GM18867 (cell line): ENCODE measurements at regions not wholly inside any gene's neighbourhood (a gene's known extent, or its start where the extent isn't known, plus 50 kb on each side); places are given as distances from the start of the nearest gene placed in this dataset.

Experiments
- ATAC-seq: cut with Tn5 transposase; IDR thresholded peaks from one replicate; pipeline ENCODE4 v1.9.1; 2021; ENCODE audit warnings: mild to moderate bottlenecking, moderate library complexity; ENCODE audit not compliant: unreplicated experiment

DNA sequence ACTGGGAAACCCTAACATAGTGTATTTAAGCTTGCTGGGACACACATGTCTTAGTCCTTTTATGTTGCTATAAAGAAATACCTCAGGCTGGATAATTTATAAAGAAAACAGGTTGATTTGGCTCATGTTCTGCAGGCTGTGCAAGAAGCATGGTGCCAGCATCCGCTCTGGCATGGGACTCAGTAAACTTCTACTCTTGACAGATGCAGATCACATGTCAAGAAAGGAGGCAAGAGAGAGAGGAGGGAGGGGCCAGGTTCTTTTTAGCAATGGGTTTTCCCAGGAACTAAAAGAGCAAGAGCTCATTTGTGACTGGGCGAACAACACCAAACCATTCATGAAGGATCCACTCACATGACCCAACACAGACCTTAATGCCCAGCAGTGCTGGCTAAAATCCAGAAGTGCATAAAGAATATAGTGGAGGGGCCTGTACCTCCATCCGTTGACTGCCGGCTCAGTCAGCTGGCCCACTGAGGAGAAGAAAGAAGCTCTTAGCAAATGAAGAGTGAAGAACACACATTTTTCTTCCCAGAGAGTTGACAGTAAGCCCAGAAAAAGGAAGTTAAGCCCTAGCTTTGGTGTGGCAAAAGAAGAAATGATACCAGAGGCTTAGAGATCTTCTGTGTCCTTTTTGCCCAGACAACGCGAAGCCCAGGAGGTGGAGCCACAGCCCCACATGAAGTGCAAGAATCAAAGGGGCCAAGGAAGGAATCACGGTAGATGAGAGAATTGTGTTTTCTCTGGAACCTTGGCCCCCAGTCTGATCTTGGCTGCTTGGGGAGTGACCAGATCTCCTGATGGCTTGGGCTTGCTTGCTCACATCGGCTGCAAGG, 183.5 kb upstream of the FAM98A start:
- no peak for ATAC-seq

DNA sequence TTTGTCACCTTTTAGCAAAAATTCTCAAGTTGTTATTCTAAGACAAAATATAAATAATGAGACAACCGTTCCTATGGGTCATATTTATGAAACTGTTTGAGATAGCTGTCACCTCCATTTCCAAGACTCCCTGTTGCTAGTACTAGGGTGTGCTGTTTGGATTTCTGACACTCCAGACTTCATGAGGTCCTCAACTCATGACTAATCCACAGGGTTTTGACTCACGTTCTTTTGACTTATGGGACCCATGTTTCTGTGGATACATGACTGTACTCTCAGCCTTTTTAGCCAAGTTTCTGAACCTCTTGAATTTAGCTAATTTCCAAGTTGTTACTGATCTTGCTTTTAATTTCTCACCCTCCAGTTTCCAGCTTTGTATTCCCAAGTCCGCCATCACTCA, 178.7 kb upstream of the FAM98A start:
- ATAC-seq, result no peak

DNA sequence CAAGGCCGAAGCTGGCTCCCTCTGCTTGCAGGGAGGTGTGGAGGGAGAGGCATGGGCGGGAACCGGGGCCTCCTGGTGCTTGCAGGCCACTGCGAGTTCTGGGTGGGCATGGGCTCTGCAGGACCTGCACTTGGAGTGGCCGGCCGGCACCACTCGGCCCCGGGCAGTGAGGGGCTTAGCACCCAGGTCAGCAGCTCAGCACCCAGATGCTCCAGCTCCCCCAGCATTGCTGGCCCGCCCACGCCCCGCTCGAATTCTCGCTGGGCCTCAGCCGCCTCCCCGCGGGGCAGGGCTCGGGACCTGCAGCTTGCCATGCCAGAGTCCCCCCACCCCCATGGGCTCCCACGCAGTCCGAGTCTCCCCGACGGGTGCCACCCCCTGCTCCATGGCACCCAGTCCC, 176.2 kb upstream of the FAM98A start:
- ATAC-seq, result no peak

DNA sequence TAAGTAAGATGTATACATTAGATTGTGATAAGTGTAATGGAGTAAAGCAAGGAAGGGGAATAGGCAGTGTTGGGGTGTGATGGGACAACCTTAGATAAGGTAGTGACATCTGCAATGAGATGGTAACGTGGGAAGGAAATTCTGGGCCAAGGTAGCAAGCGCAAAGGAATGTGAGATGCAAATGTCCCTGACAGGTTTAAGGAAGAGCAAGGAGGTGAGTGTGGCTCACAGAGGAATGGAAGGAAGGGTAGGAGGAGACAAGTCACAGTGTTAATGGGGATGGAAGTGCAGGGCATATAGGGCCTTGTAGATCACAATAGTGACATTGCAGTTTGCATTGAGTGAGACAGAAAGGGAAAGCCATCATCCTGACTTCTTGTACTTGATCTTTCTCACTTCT, 170.9 kb upstream of the FAM98A start:
- ATAC-seq, result no peak

DNA sequence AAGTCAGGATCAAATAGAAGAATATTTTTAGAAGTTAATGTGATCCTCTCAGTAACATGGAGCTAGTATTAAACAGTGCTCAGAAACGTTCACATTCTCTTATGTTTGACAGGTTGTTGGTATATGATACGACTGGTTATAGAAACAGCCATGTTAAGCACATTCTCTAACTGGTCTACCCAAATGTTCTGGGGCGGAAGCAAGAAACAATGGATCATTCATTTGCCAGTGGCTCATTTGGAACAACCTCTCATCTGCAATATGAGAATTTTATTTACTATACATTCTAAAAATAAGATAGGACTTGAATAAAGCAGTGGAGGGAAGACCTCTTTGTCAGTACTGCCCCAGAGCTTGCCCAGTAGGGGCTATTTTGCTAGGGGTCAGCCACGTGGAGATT, 167.1 kb upstream of the FAM98A start:
- no peak for ATAC-seq

DNA sequence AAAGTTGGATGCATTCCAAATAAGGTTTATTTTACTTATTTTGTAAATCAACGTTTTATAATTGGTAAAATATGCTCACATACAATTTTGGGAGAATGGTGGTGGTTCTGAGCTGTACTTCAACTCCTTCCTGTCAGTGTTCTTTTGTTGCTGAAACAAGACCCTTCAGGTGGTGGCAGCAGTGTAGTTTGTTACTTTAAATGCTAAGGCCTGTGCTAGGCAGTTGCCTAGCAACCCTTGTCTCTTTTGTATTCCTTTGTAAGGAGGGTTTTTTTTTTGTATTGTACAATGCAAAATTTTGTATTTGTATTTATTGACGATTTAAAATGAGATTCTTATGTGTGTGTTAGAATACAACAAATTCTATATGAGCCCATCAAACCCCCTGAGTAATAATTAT, 166.0 kb upstream of the FAM98A start:
- ATAC-seq, result no peak

DNA sequence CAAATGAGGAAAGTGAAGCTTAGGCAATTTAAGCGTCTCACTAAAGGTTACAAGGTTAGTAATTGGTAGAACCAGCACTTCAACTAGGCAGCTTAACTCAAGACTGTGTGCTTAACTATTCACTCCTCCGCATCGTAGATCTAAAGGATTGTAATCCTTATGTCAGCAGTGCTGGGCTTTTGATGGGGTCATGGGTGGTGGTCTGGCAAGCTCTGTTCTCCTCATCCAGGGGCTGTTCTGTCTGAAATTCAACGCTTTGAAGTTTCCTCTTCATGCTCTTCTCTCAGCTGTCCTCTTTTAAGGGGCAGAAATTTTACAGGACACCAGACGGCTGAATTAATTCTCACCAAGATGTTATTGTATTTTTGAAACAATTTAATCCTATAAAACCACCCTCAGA, 165.5 kb upstream of the FAM98A start:
- ATAC-seq, result no peak

DNA sequence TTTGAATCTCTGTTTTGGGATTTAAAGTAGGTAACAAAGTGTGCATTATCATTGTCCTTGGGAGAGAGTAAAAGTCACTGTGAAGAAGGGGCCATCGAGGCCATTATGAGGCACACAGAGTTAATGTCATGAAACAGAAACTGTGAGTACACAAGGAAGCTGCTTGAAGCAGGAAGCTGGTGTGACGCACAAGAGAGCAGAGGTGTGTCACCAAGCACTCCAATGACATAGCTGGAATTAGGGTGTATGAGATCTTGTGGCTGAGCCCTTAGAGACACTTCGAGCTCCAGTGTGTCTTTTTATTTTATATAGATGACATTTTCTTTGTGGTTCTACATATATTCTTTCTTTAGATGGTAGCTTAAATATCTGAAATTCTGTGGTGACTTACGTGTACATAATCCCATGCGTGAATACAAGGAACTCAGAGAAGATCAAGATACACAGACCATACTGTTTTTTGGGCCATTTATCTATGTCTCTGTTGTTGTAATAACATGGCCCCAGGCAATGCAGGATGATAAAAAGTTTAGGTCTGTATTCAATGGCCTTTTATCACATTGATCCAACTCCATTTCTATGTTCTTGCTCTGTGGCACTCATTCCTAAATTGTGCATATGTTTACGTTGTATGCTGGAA, 164.7 kb upstream of the FAM98A start:
- ATAC-seq, result no peak

DNA sequence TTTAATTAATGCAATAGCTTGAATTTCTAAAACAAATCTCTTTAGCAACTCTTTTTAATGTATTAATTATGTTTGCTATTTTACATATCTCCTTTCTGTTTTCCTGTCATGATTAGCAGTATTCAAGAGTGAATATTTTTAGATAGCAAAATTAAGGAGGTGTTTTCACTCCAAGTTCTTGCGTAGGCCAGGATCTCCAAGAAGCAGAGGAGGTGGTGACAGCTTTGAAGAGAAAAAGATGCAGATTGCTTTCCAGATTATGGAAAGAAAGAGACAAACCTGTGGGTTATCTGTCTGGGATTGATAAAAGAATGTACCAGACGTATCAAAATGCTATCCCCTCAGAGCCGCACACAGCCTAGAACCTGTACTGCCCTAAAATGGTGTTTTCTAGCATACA, 163.5 kb upstream of the FAM98A start:
- no peak for ATAC-seq

DNA sequence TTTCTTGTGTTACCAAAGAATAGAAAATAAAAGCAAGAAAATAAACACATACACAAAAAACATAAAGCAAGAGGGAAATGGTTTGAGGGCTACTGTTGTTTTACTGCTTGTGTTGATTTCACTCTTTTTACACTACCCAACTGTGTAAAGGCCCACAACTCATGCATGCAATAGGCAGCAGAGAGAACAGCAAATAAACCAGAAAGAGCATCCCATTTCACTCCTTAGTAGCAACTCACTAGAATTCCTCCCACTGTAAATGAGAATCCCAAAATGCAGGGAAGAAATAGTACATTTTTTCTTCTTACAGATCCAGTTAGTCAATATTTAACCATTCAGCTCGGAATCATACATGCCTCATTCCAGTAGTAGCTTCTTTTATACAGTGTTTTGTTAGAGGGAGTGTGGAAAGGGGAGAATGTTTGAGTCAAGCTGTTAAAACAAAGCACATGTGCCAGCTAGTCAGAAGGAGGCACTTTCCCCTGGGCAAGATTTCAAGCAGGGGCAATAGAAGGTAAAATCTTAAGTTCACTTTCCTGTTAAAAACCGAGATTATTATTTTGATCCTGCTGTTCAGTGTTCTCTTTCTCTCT, 147.2 kb upstream of the FAM98A start:
- ATAC-seq, result no peak

DNA sequence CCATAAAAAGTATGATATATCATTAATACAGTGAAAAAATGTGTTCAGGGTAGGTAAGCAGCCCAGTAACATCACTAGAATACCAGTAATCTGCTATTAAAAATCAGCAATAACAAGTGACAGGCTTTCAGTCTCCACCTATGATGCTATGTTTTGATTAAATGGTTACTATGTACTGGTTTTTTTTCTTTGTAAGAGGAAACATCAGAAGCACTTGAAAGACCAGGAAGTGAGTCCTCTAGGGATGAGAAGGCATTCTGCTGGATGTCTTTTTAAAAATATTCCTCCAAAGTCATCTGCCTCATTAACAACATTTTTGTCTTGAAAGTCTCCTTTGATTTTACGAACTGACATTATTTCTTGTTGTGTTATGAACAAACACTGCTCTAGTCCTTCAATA, 136.0 kb upstream of the FAM98A start:
- ATAC-seq, result no peak

DNA sequence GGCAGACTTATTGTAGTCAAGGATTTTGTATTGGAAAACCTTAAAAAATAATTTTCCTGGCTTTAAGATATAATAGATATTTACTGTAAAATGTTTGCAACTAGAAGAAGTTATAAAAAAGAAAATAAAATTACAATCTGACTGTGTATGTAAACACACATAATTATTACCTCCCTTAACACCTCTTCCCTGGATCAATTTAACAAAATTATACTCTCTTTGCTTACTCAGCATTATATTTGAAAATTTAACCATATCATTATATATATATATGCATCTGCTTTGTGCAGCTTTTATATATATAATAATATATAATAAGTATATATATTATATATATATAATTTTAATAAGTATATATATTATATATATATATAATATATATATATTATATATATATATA, 131.7 kb upstream of the FAM98A start:
- ATAC-seq, result no peak

DNA sequence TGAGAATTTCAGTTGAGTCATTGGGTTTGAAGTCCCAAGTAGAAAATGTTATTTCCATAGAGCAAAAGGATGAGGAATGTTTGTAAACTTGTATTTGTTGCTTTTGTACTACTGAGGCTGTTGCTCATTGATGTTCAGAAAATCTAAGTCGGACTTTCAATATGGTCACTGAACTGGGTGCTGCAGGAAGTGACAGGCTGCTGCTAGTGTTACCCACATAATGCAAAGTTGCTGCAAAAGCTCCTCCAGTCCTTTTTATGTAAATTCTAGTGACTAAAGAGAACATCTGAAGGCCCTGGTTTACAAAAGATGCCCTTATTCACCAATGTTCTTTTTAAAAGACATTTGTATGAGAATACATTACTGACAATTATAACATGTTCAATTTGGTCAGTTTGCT, 131.1 kb upstream of the FAM98A start:
- peak; percentile 93 for ATAC-seq

DNA sequence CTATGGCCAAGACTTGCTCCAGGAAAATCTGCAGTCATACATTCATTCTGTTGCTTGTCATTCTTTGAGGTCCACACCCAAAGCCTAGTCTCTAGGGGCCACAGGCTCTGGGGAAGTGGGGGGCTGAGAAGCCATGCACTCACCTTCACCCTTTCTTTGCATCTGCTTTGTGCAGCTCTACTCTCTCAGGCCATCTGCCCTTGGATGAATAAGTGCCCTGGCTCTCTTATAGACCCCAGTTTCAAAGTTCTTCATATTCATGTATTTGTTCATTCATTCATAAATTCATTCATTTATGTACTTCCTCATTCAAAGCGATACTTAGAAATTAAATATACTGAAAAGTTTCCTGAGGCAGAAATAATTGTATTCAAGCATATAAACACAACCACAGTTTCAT, 130.3 kb upstream of the FAM98A start:
- ATAC-seq, result peak; percentile 29

DNA sequence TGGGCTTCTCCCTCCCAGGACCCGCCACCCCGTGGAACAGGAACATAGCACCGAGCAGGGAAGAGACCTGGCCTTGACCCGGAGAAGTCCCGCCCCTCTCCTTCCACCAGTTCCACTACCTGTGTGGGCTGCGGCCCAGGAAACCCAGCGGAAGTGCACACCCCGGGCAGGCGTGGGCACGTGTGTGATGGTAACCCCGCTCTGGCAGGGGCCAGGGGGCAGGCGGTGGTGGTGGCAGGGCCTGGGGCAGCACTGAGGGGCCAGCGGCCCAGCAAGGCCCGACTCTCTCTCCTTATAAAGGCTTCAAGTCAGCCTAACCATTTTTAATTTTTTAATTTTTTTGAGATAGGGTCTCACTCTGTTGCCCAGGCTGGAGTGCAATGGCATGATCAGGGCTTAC, 129.0 kb upstream of the FAM98A start:
- ATAC-seq, result no peak

DNA sequence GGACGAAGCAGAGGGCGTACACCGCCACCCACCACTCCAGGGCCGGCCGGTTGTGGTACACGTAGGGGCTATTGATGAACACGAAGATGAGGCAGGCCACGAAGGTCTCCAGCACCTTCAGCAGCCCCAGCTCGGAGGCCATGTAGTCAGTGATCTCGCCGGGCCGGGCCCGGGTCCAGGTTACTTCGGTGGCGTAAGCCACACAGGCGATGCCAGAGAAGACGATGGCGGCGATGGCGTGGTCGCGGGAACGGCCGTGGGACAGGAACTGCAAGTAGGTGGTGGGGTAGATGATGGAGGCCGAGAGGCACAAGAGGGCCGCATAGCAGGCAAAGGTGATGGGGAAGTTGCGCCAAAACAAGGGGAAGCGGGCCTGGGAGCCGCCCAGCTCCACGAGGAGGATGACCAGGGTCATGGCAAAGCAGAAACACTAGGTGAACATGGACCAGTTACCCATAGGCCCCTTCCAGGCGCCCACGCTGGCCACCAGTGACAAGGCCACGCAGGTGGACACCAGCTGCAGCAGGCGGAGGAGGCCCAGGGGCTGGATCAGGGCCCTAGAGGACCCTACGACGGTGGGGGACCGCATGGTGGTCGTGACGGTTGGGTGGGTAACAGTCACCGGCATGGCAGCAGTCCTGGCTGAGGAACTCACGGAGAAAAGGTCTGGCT, 128.4 kb upstream of the FAM98A start:
- ATAC-seq, result no peak

DNA sequence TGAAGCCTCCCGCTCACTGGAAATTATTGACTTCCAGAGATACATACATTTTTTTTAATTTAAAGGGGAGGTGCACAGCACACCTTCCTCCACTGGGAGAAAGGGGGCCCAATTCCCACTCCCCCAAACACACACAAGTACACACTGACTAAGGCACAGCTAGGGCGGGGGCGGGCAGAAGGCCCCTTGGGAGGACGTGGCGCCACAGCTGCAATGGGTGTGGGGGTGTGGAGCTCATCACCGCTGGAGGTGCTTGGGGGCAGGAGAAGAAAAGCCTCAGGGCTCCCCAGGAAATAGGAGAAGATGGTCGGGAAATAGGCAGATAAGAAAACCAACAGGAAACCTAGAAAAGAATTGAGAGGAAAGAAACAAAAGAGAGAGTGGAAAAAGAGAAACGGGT, 127.3 kb upstream of the FAM98A start:
- no peak for ATAC-seq

DNA sequence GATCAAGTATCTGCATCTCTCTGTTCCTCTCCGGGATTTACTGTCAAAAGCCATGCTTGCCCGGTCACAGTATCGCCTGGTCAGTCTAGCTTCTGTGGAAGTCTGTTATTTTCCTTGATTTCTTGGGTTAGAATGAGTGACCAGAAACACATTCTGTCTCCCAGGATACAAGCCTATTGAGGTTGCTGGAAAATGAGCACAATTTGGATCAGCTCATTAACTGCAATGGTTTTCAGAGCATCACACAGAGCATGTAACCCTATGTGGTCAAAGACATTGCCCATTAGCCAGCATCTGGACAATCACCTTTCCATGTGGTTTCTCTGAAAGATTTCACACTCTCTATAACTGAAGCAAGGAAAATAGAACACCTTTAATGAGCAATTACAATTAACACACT, 124.2 kb upstream of the FAM98A start:
- no peak for ATAC-seq

DNA sequence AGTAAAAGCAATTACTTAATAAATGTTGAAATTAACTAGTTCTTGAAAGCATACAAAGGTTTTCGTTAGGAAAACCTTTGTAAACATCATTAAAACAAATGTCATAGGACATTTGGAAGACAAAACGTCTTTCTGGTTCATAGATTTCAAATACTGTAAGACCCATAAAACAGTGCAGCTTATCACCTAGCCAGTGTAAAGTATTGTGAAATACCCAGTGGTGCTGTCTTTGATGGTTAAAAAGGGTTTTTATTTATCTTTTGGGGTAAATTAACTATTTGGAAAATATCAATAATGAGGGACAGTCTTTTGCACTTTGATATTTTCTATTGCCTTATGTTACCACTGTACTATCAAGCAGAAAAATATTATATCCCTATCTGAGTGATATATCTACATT, 120.0 kb upstream of the FAM98A start:
- ATAC-seq, result no peak

DNA sequence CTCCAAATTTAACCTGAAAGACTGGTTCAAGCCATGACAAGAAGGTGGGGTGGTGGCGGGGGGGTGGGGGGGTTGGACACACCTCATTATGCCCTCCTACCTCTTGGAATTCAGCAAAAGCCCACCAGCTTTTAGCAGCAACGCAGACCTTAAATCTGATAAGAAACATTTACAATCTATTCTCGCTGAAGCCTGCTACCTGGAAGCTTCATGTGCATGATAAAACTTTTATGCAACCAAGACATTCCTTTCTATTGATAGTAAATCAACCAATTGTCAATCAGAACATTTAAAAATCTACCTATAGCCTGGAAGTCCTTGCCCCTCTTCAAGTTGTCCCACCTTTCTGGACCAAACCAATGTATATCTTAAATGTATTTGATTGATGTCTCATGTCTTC, 113.6 kb upstream of the FAM98A start:
- ATAC-seq, result no peak

DNA sequence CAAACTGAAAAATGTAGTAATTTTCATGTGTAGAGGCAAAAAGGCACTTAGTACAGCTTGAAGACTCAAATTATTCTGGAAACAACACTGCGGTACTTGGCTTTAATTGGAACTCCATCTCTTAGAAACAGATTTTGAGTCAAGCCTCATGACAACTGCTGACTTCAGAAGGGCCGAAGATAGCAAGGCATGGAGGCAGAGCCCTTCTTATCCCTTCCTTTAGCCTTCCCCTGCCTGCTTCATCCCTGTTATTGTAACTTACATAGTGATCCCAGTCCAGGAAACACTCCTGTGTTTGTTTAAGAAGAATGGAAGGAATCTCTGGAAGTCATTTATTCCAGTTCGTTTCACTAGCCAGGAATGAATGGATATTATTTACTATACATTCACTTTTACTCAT, 110.9 kb upstream of the FAM98A start:
- no peak for ATAC-seq

DNA sequence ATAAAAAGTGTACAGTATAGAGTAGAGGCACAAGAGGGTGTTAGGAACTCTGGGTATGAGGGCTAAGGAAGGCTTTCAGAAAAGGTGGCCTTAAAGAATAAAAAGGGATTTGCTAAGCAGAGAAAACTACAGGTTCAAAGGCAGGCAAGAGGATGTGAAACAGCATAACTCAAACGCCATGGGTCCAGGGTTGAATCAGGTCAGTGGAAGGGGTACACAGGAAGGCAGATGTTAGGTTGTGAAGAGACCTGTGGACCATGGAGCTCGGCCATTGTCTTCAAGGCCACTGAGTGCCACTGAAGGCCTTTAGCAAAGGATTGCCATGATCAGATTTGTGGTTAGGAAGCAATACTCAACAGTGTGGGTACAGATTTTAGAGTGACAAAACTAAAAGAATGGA, 108.2 kb upstream of the FAM98A start:
- ATAC-seq, result peak; percentile 67
